IMR-90 (cell line): ENCODE measurements at regions not wholly inside any gene's neighbourhood (a gene's known extent, or its start where the extent isn't known, plus 50 kb on each side); places are given as distances from the start of the nearest gene placed in this dataset.

ENCODE experiments used
- ATAC-seq: fragments of 200-7000 bp; cut with Tn5 transposase; 2 replicates; pipeline ENCODE4 v1.9.1; 2020; ENCODE audit warnings: low read depth, mild to moderate bottlenecking, moderate library complexity
- BruUV-seq: library from RNA; stranded (reverse); fragments of 400-500 nt; replicated peaks from 2 replicates; lab custom pipeline; 2021; lab: Mats Ljungman, UMichigan
- CTCF ChIA-PET: fragments of 300-600 bp; formaldehyde crosslinking; extraction: SDS; loops from one replicate; lab custom pipeline; 2021; ENCODE audit warnings: antibody characterized with exemption; lab: Yijun Ruan, JAX
- POLR2A ChIA-PET: fragments of 300-600 bp; sonication (Branson Sonifier 250); formaldehyde crosslinking; loops from one replicate; lab custom pipeline; 2022; ENCODE audit warnings: antibody characterized with exemption; ENCODE audit not compliant: unreplicated experiment; lab: Charles Lee
- DNase-seq: peaks from one replicate; pipeline ENCODE4 v3.0.0; 2013
- H2AFZ ChIP-seq: replicated peaks from 2 replicates; pipeline ENCODE3; 2013; ENCODE audit warnings: low read length, mild to moderate bottlenecking; ENCODE audit not compliant: poor library complexity
- H2AK5ac ChIP-seq: 2 replicates; pipeline ENCODE4 v1.6.1; 2013; ENCODE audit warnings: low read depth, low read length, inconsistent platforms
- H2AK9ac ChIP-seq: replicated peaks from 2 replicates; pipeline ENCODE3; 2013; ENCODE audit warnings: mild to moderate bottlenecking, low read depth, low read length, moderate library complexity; ENCODE audit not compliant: poor library complexity
- H2BK120ac ChIP-seq: 2 replicates; pipeline ENCODE4 v1.6.1; 2013; ENCODE audit warnings: low read depth, low read length, inconsistent platforms
- H2BK15ac ChIP-seq: 3 replicates; pipeline ENCODE4 v1.6.1; 2013; ENCODE audit warnings: low read depth, low read length, inconsistent platforms
- H2BK20ac ChIP-seq: 2 replicates; pipeline ENCODE4 v1.6.1; 2013; ENCODE audit warnings: low read depth, mild to moderate bottlenecking, inconsistent platforms, low read length, moderate library complexity
- H2BK5ac ChIP-seq: 2 replicates; pipeline ENCODE4 v1.6.1; 2013; ENCODE audit warnings: mild to moderate bottlenecking, low read depth, low read length, inconsistent platforms; ENCODE audit not compliant: poor library complexity, severe bottlenecking
- H3K14ac ChIP-seq: replicated peaks from 2 replicates; pipeline ENCODE4 v1.6.1; 2013; ENCODE audit warnings: low read depth, low read length, inconsistent platforms
- H3K18ac ChIP-seq: 2 replicates; pipeline ENCODE4 v1.6.1; 2013; ENCODE audit warnings: low read depth, low read length, control low read depth
- H3K23ac ChIP-seq: 2 replicates; pipeline ENCODE4 v1.6.1; 2013; ENCODE audit warnings: low read depth, low read length, inconsistent platforms
- H3K27ac ChIP-seq: 2 replicates; pipeline ENCODE4 v1.5.1; 2013; ENCODE audit warnings: mild to moderate bottlenecking, control low read depth, low read length; ENCODE audit not compliant: insufficient read depth
- H3K27me3 ChIP-seq: 2 replicates; pipeline ENCODE4 v1.6.1; 2013; ENCODE audit warnings: low read length; ENCODE audit not compliant: control insufficient read depth, insufficient read depth
- H3K36me3 ChIP-seq: 2 replicates; pipeline ENCODE4 v1.6.1; 2013; ENCODE audit warnings: low read length, mixed read lengths; ENCODE audit not compliant: control insufficient read depth, insufficient read depth
- H3K4ac ChIP-seq: 2 replicates; pipeline ENCODE4 v1.6.1; 2013; ENCODE audit warnings: low read depth, low read length, inconsistent platforms
- H3K4me1 ChIP-seq: 2 replicates; pipeline ENCODE4 v1.6.1; 2013; ENCODE audit warnings: low read length, mixed read lengths; ENCODE audit not compliant: control insufficient read depth, insufficient read depth
- H3K4me2 ChIP-seq: 2 replicates; pipeline ENCODE4 v1.6.1; 2013; ENCODE audit warnings: low read depth, mild to moderate bottlenecking, control low read depth, low read length, moderate library complexity
- H3K4me3 ChIP-seq: 2 replicates; pipeline ENCODE4 v1.5.1; 2013; ENCODE audit warnings: low read depth, mild to moderate bottlenecking, control low read depth, low read length, moderate library complexity; ENCODE audit not compliant: insufficient read depth
- H3K56ac ChIP-seq: 2 replicates; pipeline ENCODE4 v1.6.1; 2013; ENCODE audit warnings: low read length, inconsistent platforms; ENCODE audit not compliant: insufficient read depth; ENCODE audit errors: extremely low read depth
- H3K79me1 ChIP-seq, 2 experiments: 2 replicates each; pipeline ENCODE4 v1.6.1; 2013; ENCODE audit warnings: low read length in 2 of 2, inconsistent platforms in 1 of 2, low read depth in 1 of 2
- H3K9ac ChIP-seq: 2 replicates; pipeline ENCODE4 v1.6.1; 2013; ENCODE audit warnings: low read depth, low read length, control low read depth
- H3K9me1 ChIP-seq: 2 replicates; pipeline ENCODE4 v1.6.1; 2013; ENCODE audit warnings: low read length, inconsistent platforms; ENCODE audit not compliant: insufficient read depth
- H3K9me3 ChIP-seq: 2 replicates; pipeline ENCODE4 v1.6.1; 2013; ENCODE audit warnings: low read length; ENCODE audit not compliant: control insufficient read depth, insufficient read depth
- H4K20me1 ChIP-seq: 2 replicates; pipeline ENCODE4 v1.6.1; 2013; ENCODE audit warnings: low read length, inconsistent platforms; ENCODE audit not compliant: insufficient read depth
- H4K5ac ChIP-seq: 2 replicates; pipeline ENCODE4 v1.6.1; 2013; ENCODE audit warnings: mild to moderate bottlenecking, low read depth, low read length, control low read depth
- H4K8ac ChIP-seq, 2 experiments: 2 replicates each; pipeline ENCODE4 v1.6.1; 2013; ENCODE audit warnings: low read depth in 2 of 2, low read length in 2 of 2, control low read depth in 1 of 2, inconsistent platforms in 1 of 2
- H4K91ac ChIP-seq: 2 replicates; pipeline ENCODE4 v1.6.1; 2013; ENCODE audit warnings: low read depth, low read length, inconsistent platforms; ENCODE audit not compliant: insufficient read depth
- BHLHE40 ChIP-seq: fragments of 150-350 bp; IDR thresholded peaks from 2 replicates; pipeline ENCODE4 v1.6.1; 2016; ENCODE audit warnings: mild to moderate bottlenecking, low read depth, low read length
- CEBPB ChIP-seq: IDR thresholded peaks from 2 replicates; pipeline ENCODE4 v1.6.1; 2012; ENCODE audit warnings: low read depth, low read length, improper control_type of control experiment
- ELK1 ChIP-seq: fragments of 150-350 bp; IDR thresholded peaks from 2 replicates; pipeline ENCODE4 v1.6.1; 2016; ENCODE audit warnings: low read depth, mild to moderate bottlenecking, low read length, moderate library complexity, borderline replicate concordance
- FOS ChIP-seq: fragments of 150-350 bp; IDR thresholded peaks from 2 replicates; pipeline ENCODE4 v1.6.1; 2016; ENCODE audit warnings: low read depth, low read length
- MAFK ChIP-seq: IDR thresholded peaks from 2 replicates; pipeline ENCODE4 v1.6.1; 2012; ENCODE audit warnings: low read depth, low read length, improper control_type of control experiment
- MAZ ChIP-seq: IDR thresholded peaks from 2 replicates; pipeline ENCODE4 v1.6.1; 2012; ENCODE audit warnings: low read depth, mild to moderate bottlenecking, low read length, improper control_type of control experiment, moderate library complexity, borderline replicate concordance
- MXI1 ChIP-seq: IDR thresholded peaks from 2 replicates; pipeline ENCODE4 v1.6.1; 2012; ENCODE audit warnings: low read depth, mild to moderate bottlenecking, low read length, moderate library complexity, borderline replicate concordance
- POLR2A ChIP-seq: IDR thresholded peaks from 2 replicates; pipeline ENCODE4 v1.6.1; 2012; ENCODE audit warnings: mild to moderate bottlenecking, low read depth, low read length
- RAD21 ChIP-seq: IDR thresholded peaks from 2 replicates; pipeline ENCODE4 v1.6.1; 2012; ENCODE audit warnings: low read length, improper control_type of control experiment
- RFX5 ChIP-seq: IDR thresholded peaks from 2 replicates; pipeline ENCODE4 v1.8.0; 2012; ENCODE audit warnings: low read depth, mild to moderate bottlenecking, low read length, moderate library complexity
- SMC3 ChIP-seq: fragments of 150-350 bp; IDR thresholded peaks from 2 replicates; pipeline ENCODE4 v1.6.1; 2016; ENCODE audit warnings: low read depth, mild to moderate bottlenecking, antibody characterized with exemption, low read length, moderate library complexity
- USF2 ChIP-seq: fragments of 150-350 bp; IDR thresholded peaks from 2 replicates; pipeline ENCODE4 v1.6.1; 2017; ENCODE audit warnings: mild to moderate bottlenecking, antibody characterized with exemption, low read length, low read depth
- WGBS, 2 experiments: methylation state at CpG; one replicate each; pipeline versions ENCODE4 v1.1.5 to v1.1.7; 2013; ENCODE audit warnings: missing lambda C conversion rate in 2 of 2; ENCODE audit not compliant: insufficient read length in 1 of 2; ENCODE audit errors: extremely low coverage in 2 of 2; 5-methylcytosine and 5-hydroxymethylcytosine counted together
- dilution Hi-C: fragments of 300-500 bp; cut with HindIII; formaldehyde crosslinking; loops from one replicate; pipeline ENCODE4 v1.14.3; 2018; ENCODE audit warnings: low sequenced_read_pairs; ENCODE audit not compliant: unreplicated experiment
- in situ Hi-C: fragments of 300-500 bp; cut with MboI; formaldehyde crosslinking; loops from 3 replicates; pipeline ENCODE4 v1.14.3; 2019; ENCODE audit warnings: low sequenced_read_pairs, inconsistent platforms, mixed read lengths
- intact Hi-C: fragments of 100-400 bp; cut with micrococcal nuclease; formaldehyde crosslinking; loops from 2 replicates; pipeline ENCODE4 v1.10.0; 2022

- ATAC-seq (no peak), DNase-seq (no peak)
- Histone ChIP-seq H2BK120ac (no peak overlapping the region), H4K8ac (no peak overlapping the region), H3K4me3 (no peak overlapping the region), H3K4me2 (no peak overlapping the region), H3K9me3 (peaks cover 5% of the 10 kb centered on the region; the same call in 1 of the 2 replicates), H2AK5ac (no peak overlapping the region), H4K91ac (no peak overlapping the region), H3K4ac (no peak overlapping the region), H3K56ac (no peak overlapping the region), H3K9ac (no peak overlapping the region), H3K36me3 (no peaks in the 10 kb centered on the region), H4K20me1 (no peaks in the 10 kb centered on the region), H4K5ac (no peak overlapping the region), H2BK20ac (no peak overlapping the region), H3K18ac (no peak overlapping the region), H2AFZ (no peak overlapping the region), H3K27ac (no peak overlapping the region), H2AK9ac (no peak overlapping the region), H3K23ac (no peak overlapping the region), H2BK5ac (no peak overlapping the region), H3K27me3 (no peaks in the 10 kb centered on the region), H3K4me1 (no peaks in the 10 kb centered on the region), H2BK15ac (no peak overlapping the region), H3K79me1 (no peaks in the 10 kb centered on the region), H3K14ac (no peak overlapping the region), H3K9me1 (no peaks in the 10 kb centered on the region)
- ChIA-PET CTCF (no interaction called here), POLR2A (no interaction called here)
- TF ChIP-seq MAFK: no peak
- no peak for TF ChIP-seq SMC3
- TF ChIP-seq ELK1: no peak
- no peak for TF ChIP-seq USF2
- TF ChIP-seq MXI1: no peak
- no peak for TF ChIP-seq FOS
- no peak for TF ChIP-seq CEBPB
- TF ChIP-seq POLR2A: no peak
- TF ChIP-seq BHLHE40: no peak
- no peak for TF ChIP-seq RAD21
- TF ChIP-seq MAZ: no peak
- TF ChIP-seq RFX5: no peak
- 60% methylated on average over 1 of the region's 4 CpGs; no CpG with 5 or more reads in 1 of the 2 experiments for WGBS, 2 experiments
- dilution Hi-C loops (no loop called here), in situ Hi-C loops (no loop called here), intact Hi-C loops (no loop called here)
- BruUV-seq: no TSS peak
These were observed 592.3 kb downstream of the TRIB2 start for GRCh38 chr2:13308989-13309388.
